SK-N-SH (cell line): ENCODE measurements at regions not wholly inside any gene's neighbourhood (a gene's known extent, or its start where the extent isn't known, plus 50 kb on each side); places are given as distances from the start of the nearest gene placed in this dataset.
"Not testable (repeated sequence)": the region's sequence is repeated elsewhere in the genome, so short reads cannot be mapped to it uniquely, and the experiment has no call there.

Source experiments
- CTCF ChIA-PET: fragments of 300-600, 350-600 bp; formaldehyde crosslinking; extraction: SDS; loops from one replicate; lab custom pipeline; 2021; lab: Yijun Ruan, JAX
- POLR2A ChIA-PET: fragments of 350-600 bp; sonication (Branson Sonifier 250); formaldehyde crosslinking; extraction: SDS; loops from one replicate; lab custom pipeline; 2020; ENCODE audit warnings: antibody characterized with exemption, inconsistent platforms; lab: Yijun Ruan, JAX
- DNase-seq: peaks from one replicate; pipeline ENCODE4 v3.0.0; 2012
- H2AFZ ChIP-seq: fragments of 200-600 bp; sonication (generic); 2 replicates; pipeline ENCODE4 v1.8.1; 2016; ENCODE audit warnings: antibody characterized with exemption, mild to moderate bottlenecking, low read depth
- H3F3A ChIP-seq: fragments of 200-600 bp; sonication (generic); replicated peaks from 2 replicates; pipeline ENCODE3; 2016; ENCODE audit warnings: antibody characterized with exemption, mild to moderate bottlenecking; ENCODE audit not compliant: insufficient read depth
- H3K27ac ChIP-seq, 2 experiments: fragments of 200-500 bp in 1 of 2; fragments of 200-600 bp in 1 of 2; sonication (Bioruptor generic) in 1 of 2; sonication (generic), shearing (Covaris generic) in 1 of 2; 2 replicates each; pipeline versions ENCODE4 v1.5.1 to v1.6.1; 2014 to 2016; ENCODE audit warnings: low read depth in 2 of 2, inconsistent platforms in 1 of 2, low read length in 1 of 2, mild to moderate bottlenecking in 1 of 2, mixed read lengths in 1 of 2
- H3K27me3 ChIP-seq: fragments of 200-600 bp; sonication (generic), shearing (Covaris generic); 2 replicates; pipeline ENCODE4 v1.6.1; 2016; ENCODE audit warnings: mixed run types; ENCODE audit not compliant: insufficient read depth
- H3K36me3 ChIP-seq, 2 experiments: fragments of 200-500 bp in 1 of 2; fragments of 200-600 bp in 1 of 2; sonication (Bioruptor generic) in 1 of 2; sonication (generic) in 1 of 2; replicated peaks in 1 of 2; 2 replicates each; pipeline versions ENCODE3 to v1.5.1; 2014 to 2016; ENCODE audit warnings: low read length in 1 of 2, mild to moderate bottlenecking in 1 of 2; ENCODE audit not compliant: insufficient read depth in 2 of 2, control insufficient read depth in 1 of 2
- H3K4me1 ChIP-seq, 2 experiments: fragments of 200-500 bp in 1 of 2; fragments of 200-600 bp in 1 of 2; sonication (Bioruptor generic) in 1 of 2; sonication (generic), shearing (Covaris generic) in 1 of 2; 2 replicates each; pipeline versions ENCODE4 v1.5.1 to v1.6.1; 2014 to 2016; ENCODE audit warnings: low read depth in 1 of 2, low read length in 1 of 2, mixed run types in 1 of 2; ENCODE audit not compliant: insufficient read depth in 2 of 2, control insufficient read depth in 1 of 2
- H3K4me2 ChIP-seq: fragments of 200-600 bp; sonication (generic), shearing (Covaris generic); 2 replicates; pipeline ENCODE4 v1.6.1; 2017; ENCODE audit warnings: mixed run types
- H3K4me3 ChIP-seq, 2 experiments: fragments of 200-500 bp in 1 of 2; fragments of 200-600 bp in 1 of 2; sonication (Bioruptor generic) in 1 of 2; sonication (generic), shearing (Covaris generic) in 1 of 2; 2 replicates each; pipeline versions ENCODE4 v1.5.1 to v1.8.1; 2014 to 2016; ENCODE audit warnings: low read depth in 2 of 2, inconsistent platforms in 1 of 2, low read length in 1 of 2, mild to moderate bottlenecking in 1 of 2, mixed read lengths in 1 of 2, moderate library complexity in 1 of 2
- H3K79me2 ChIP-seq: fragments of 200-600 bp; sonication (generic); 2 replicates; pipeline ENCODE4 v1.8.1; 2017; ENCODE audit warnings: mild to moderate bottlenecking; ENCODE audit not compliant: insufficient read depth
- H3K9ac ChIP-seq: fragments of 200-600 bp; sonication (generic); 2 replicates; pipeline ENCODE4 v1.6.1; 2017; ENCODE audit warnings: mixed run types
- H3K9me2 ChIP-seq: fragments of 200-600 bp; sonication (generic); 2 replicates; pipeline ENCODE4 v1.6.1; 2017; ENCODE audit warnings: mixed run types
- H3K9me3 ChIP-seq: fragments of 200-600 bp; sonication (generic); 2 replicates; pipeline ENCODE4 v1.6.1; 2017; ENCODE audit warnings: mixed run types, mild to moderate bottlenecking, moderate library complexity
- H4K20me1 ChIP-seq: fragments of 200-600 bp; sonication (generic); 2 replicates; pipeline ENCODE4 v1.6.1; 2017; ENCODE audit warnings: mild to moderate bottlenecking, mixed run types; ENCODE audit not compliant: insufficient read depth
- CTCF ChIP-seq: fragments of 200-600 bp; sonication (generic); IDR thresholded peaks from 2 replicates; pipeline ENCODE4 v1.6.1; 2017; ENCODE audit warnings: antibody characterized with exemption, mild to moderate bottlenecking, moderate library complexity
- MEF2A ChIP-seq: IDR thresholded peaks from 2 replicates; pipeline ENCODE4 v1.4.0; 2012; ENCODE audit warnings: low read depth, borderline replicate concordance
- RXRA ChIP-seq: IDR thresholded peaks from 2 replicates; pipeline ENCODE4 v1.4.0; 2012; ENCODE audit warnings: low read depth, mild to moderate bottlenecking, borderline replicate concordance
- ZBTB33 ChIP-seq: IDR thresholded peaks from 2 replicates; pipeline ENCODE4 v1.4.0; 2012; ENCODE audit warnings: low read depth, borderline replicate concordance
- WGBS: methylation state at CpG from one replicate; pipeline ENCODE4 v1.1.6; 2017; ENCODE audit warnings: low lambda C conversion rate; 5-methylcytosine and 5-hydroxymethylcytosine counted together

- DNase-seq, H3K9me2 ChIP-seq, H2AFZ ChIP-seq, H3K4me1 ChIP-seq, POLR2A ChIA-PET, H3K9me3 ChIP-seq, H4K20me1 ChIP-seq, H3K27me3 ChIP-seq, H3K79me2 ChIP-seq, H3F3A ChIP-seq, H3K36me3 ChIP-seq, H3K27ac ChIP-seq, H3K9ac ChIP-seq, H3K4me3 ChIP-seq, H3K4me2 ChIP-seq: not testable (repeated sequence)
- CTCF ChIA-PET: interaction anchor here (0.6 kb wide), 2 partner anchors 93 to 153 kb away, joined by 3 to 4 read pairs; no protein-coding TSS in a partner anchor
Observed at GRCh38 chr18:35857581-35857980, 114.9 kb upstream of the RMP24 start.

GRCh38 chr18:35861367-35862118 is 110.9 kb upstream of the RMP24 start:
- DNase-seq: no peak
- ChIA-PET CTCF (no interaction called here), POLR2A (no interaction called here)
- H3K9ac ChIP-seq: no peak overlapping the region
- H3K27me3 ChIP-seq: no peaks in the 10 kb centered on the region
- no peaks in the 10 kb centered on the region for H3K9me2 ChIP-seq
- H3K4me1 ChIP-seq: peaks cover 0 to 2% of the 10 kb centered on the region in 2 experiments; a peak in 1 of 4 replicates
- 51% methylated on average over 5 of the region's 5 CpGs for WGBS
- H3K36me3 ChIP-seq: no peaks in the 10 kb centered on the region
- no peaks in the 10 kb centered on the region for H3F3A ChIP-seq
- H3K27ac ChIP-seq: no peak overlapping the region
- H3K4me3 ChIP-seq: no peak overlapping the region
- no peaks in the 10 kb centered on the region for H4K20me1 ChIP-seq
- no peaks in the 10 kb centered on the region for H3K9me3 ChIP-seq
- no peak overlapping the region for H3K4me2 ChIP-seq
- no peak overlapping the region for H2AFZ ChIP-seq
- H3K79me2 ChIP-seq: no peaks in the 10 kb centered on the region
- no peak for TF ChIP-seq RXRA

- H3K79me2 ChIP-seq: no peaks in the 10 kb centered on the region
- 25% methylated on average over 4 of the region's 4 CpGs for WGBS
- TF ChIP-seq MEF2A (no peak), ZBTB33 (no peak), CTCF (no peak)
- H3K9ac ChIP-seq: no peak overlapping the region
- no peaks in the 10 kb centered on the region for H3F3A ChIP-seq
- no peak for DNase-seq
- no peaks in the 10 kb centered on the region for H3K9me2 ChIP-seq
- no peaks in the 10 kb centered on the region for H3K9me3 ChIP-seq
- POLR2A ChIA-PET: no interaction called here
- no peak overlapping the region for H2AFZ ChIP-seq
- H4K20me1 ChIP-seq: no peaks in the 10 kb centered on the region
- peaks cover 0 to 2% of the 10 kb centered on the region in 2 experiments; a peak in 1 of 4 replicates for H3K4me1 ChIP-seq
- no peak overlapping the region for H3K4me2 ChIP-seq
- no peak overlapping the region for H3K27ac ChIP-seq
- H3K27me3 ChIP-seq: no peaks in the 10 kb centered on the region
- CTCF ChIA-PET: no interaction called here
- H3K4me3 ChIP-seq: no peak overlapping the region
- no peaks in the 10 kb centered on the region for H3K36me3 ChIP-seq
Observed at GRCh38 chr18:35862119-35862640, 110.3 kb upstream of the RMP24 start.
